ENCODE measurements at regions not wholly inside any gene's neighbourhood (a gene's known extent, or its start where the extent isn't known, plus 50 kb on each side); places are given as distances from the start of the nearest gene placed in this dataset.
A peak's percentile ranks its signal among the peaks of the same experiment; 100 is the strongest.

DNA sequence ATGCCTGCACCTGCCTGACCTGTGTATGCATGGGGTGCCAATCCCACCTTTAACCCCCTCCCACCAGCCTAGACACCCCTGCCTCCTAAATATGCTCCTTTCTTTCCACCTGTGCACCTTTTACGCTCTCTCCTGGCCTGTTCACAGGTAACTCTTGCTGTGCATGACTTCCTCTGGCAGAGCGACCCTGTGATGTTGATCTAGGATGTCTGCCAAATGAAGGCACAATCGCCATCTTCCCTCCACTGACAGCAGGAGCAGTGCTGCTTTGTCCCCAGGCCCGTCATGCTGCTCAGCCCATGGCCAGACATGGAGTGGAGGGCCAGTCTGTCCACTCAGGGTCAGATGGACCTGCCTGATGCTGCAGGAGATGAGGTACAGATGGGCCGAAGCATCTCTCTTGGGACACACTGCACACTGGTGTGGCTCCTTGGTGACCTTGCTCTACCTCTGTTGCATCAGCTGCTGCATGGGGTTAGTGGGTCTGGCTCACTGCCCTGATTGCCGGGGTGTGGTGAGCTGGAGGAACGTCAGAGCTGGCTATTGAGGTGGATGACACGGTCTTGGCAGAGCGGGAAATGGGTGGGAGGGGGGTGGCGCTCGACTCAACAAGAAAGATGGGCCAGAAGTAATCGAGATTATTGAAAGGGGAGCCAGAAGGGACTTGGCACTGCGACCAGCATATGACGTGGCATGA, 101.7 kb upstream of the PITX1 start:
- DNase-seq = no peak

DNA sequence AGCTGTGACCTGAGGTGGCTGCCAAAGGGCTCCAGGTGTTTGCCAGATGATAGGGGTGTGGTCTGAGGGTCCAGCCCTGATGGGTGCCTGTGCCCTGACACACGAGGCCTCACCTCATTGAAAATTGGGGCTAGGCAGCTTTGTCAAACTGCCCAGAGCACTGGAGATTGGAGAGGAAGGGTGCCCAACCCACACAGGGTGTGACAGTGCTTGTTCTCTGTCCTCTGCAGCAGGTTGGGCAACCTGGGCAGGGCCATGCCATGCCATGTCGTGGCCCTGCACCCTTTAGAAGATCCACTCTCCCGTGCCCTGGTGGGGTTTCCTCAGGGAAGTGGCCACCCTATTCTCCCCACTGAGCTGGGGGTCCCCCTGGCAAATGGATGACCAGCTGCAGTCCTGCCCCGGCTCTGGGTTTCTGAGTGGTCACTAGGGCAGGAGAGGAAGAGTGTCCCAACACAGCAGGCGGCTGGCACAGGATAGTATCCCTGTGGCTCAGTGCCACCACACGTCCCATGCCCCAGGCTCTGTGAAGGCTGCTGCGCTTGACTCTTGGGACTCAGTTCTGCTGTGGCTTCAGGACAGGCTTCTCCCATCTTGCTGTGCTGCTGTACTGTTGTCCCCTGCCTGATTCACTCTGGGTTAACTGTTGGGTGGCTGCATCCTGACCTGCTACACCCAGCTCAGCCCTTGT, 100.8 kb upstream of the PITX1 start:
- DNase-seq = no peak

DNA sequence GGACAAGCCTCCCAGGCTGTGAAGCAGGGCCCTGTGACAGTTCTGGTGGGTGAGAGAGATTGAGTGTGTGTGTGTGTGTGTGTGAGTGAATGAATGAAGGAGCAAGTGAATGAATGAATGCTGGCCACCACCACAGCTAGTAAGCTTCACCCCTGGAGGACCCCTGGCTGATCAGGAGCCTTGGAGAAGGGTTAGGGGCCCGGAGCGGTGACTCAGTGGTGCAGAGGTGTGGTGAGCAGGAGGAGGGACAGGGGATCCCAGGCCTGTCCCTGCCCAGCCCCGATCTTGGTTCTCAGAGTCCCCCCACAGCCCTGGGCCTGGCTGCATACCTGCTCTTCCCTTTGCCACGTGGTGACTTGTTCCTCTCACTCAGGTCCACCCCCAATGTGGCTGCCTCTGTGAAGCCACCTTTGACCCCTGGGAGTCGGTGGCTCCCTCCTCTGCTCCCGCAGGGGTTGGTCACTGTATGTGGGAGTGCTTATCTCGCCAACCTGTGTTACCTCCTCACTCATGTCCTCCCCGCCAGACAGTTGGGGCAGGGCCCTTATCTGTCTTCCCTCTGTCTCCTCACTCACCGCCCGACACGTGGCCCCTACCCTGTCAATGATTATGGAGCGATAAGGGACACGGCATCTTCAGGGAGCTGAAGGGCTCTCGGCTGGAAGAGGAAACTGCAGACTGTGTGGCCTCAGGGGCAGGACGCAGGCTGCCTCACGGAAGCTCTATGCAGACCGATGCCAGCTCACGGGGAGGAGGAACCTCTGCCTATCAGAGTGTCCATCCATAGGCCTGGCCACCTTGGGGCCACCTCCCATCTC, 99.9 kb upstream of the PITX1 start:
- DNase-seq = no peak

DNA sequence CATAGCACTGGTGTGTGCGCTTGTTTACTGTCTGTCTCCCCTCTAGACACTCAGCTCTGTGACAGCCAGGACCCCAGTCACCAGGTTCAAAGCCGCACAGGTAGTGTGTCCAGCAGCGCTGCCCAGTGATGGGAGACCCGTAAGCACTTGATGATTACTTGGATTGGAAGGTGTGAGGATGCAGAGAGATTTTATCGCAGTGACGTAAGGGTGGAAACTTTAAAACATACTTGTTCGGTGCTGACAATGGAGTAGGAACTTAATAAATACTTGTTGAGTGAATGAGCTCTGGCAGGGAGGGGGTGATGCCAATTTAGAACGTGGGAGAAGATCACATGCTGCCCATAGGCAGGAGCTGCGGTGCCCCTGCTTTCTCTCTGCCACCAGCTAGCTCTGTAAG, 99.2 kb upstream of the PITX1 start:
- no peak for DNase-seq

DNA sequence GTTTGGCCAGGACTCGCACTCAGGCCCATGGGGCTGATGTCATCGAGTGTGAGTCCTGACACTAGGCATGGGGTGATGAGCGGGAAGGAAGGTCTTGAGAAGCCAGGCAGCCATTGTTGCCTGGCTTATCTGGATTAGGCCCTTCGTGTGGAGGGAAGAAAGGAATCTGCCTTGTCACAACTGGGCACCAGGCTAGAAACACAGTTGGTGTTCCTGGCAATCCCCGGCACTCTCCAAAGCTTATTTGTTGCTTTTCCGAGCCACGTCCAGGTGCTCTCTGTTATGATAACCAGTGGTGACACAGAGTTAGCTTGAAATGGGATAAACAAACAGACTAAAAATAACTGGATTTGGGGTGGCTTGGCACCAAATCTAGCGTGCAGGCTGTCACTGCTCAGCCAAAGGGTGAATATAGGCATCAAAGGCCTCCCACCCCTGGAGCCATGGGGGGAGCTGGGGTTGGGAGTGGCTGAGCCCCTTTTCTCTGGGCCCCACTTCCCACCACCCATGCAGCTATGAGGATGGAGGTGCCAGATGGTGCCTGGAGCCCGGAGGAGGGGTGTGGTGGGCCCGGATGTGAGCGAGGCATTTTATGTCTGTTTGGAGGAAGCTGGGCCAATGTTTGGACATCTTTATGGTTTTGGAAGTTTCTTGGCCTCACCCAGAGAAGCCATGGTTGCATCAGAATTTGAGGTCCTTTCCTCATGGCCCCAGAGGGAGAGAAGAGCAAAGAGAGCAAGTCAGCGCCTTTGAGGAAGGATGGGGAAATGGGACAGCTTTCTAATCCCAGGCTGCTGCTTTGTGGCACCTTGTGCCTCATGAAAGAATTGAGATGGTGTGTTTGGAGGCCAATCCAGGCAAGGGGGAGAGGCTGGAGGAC, 98.0 kb upstream of the PITX1 start:
- no peak for DNase-seq

DNA sequence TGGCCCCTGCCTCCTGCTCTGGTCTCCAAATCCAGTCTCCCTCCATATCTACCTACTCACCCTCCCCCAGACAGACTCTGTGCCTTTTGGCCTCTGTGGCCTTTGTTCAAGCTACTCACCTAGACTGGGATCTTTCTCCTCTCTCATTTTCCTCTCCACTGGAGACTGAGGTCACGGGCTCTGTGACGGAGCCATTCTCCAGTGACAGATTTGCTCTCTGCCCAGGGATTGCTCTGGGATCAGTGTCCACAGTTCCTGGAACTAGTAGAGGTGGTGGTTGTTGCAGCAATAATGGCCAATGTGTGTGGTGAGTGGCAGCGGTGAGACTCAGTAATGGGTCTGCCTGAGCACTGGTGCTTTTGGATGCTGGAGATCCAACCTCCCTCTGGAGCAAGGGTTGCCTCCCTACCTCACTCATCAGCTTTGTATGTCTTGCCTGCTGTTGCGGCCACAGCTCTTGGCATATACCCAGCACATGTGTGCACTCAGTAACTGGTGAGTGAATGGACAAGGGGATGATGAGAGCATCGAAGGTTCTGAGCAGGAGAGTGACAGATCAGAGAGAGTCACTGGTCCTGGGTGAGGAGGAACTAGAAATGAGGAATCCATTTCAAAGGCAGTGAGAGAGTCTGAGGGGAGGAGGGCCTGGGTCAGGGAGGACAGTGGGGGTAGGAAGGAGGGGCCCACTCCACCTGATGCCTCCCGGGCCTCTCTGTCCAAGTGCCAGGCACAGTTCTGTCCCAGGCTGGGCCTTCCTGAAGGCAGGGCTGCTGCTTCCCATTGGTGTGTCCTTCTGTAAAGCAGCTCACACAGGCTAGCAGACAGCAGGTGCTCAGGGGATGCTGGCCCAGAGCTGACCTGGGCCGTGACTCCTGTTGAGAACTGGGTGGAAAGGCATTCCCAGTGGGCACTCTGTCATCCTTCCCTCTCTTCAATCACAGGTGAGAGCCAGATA, 96.5 kb upstream of the PITX1 start:
- DNase-seq = no peak

DNA sequence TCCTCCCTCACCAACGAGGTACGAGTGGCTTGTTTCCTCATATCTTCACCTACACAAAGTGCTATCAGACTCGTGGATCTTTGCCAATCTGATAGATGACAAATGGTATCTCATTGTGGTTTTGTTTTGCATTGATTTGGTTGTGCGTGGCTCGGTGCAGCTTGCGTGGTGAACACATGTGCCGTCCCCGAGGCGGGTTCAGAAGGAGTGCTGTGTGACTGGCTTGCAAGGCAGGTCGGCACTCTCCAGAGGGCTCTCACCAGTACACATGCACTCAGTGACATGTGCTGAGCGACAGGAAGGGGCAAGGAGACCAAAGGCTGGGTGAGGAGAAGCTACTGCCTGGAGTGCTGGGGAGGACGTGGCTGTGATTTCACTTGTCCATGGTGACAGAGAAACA, 95.3 kb upstream of the PITX1 start:
- no peak for DNase-seq

DNA sequence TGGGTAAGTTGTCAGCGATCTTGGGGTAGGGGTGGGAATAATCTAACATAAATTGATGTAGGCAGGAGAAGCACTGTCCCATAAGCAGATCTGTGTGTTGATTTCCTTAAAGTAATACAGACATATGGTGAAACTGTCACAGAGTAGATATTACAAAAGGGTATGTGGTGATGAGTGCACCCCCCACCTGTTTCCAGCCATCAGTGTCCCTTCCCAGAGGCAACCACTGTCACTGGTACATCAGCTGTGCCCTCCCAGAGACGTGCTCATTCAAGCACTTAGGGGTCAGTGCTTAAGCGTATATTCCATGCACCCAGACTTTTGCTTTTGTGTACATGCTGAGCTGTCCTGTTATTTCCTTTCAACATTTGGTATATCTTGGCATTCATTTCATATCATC, 94.3 kb upstream of the PITX1 start:
- DNase-seq = no peak

DNA sequence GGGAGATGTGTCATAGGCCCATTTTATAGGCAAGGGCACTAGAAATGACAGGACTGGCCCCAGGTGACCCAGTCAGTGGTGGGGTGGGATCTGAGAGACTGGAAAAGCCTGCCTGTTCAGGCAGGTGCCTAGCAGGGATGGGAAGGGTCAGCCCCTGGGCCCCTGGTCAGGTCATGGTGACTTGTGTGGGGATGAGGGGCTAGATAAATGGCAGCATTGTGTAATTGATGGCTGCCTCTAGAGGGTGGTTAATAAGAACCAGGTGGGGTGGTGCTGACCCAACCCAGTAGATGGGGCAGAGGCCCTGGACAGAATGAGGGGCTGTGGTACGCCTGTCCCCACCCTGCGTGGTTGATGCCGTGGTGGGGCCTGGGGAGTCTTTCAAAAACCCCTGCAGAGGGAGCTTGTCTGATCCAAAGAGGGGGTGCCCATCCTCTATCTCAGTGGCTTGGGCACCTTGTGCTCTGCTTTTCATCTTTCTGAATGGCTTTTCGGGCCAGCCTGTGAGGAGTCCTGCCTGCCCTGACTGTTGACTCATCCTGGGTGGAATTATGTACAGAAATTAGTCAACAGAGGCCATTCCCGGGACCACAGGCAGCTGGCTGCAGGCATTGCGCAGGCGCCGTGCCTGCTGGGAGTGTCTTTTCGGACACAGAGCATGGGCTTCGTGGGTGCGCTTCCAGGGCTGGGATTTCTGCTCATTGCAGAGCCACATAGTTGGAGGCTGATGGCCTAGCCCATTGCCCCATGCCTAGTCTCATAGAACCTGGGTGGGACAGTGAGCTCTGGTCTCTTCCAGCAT, 93.6 kb upstream of the PITX1 start:
- DNase-seq = no peak

DNA sequence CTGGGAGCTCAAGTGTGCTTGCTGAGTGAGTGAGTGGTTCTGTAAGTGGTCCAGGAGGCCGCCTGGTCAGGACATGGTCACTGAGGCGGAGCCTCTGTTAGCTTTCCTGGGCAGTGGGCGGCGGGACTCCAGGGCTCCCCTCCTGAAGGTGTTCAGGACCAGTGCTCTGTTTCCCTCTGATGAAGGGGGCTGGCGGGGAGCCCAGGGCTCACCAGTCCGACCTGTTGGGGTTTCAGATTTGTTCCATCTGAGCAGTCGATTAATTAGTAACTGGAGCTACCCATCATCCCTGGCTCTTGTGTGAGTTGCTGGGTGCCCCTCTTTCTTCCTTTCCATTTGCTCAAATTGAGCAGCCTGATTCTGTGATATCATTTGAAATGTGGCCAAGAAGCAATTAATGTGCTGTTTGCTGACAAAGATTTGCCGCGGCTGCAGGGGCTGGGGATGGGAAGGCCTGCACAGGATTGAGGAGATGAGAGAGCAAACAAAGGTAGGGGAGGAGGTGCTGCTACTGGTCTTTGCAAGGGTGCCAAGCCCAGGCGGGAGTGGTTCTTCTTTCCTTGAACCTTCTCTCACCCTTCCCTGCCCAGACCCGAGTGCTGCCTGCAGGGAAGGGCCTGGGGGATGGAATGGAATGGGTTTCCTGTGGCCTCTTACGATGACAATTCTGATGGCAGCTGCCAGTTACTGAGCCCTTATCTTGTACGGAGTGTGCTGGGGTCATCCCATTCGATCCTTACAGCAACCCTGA, 92.8 kb upstream of the PITX1 start:
- no peak for DNase-seq

DNA sequence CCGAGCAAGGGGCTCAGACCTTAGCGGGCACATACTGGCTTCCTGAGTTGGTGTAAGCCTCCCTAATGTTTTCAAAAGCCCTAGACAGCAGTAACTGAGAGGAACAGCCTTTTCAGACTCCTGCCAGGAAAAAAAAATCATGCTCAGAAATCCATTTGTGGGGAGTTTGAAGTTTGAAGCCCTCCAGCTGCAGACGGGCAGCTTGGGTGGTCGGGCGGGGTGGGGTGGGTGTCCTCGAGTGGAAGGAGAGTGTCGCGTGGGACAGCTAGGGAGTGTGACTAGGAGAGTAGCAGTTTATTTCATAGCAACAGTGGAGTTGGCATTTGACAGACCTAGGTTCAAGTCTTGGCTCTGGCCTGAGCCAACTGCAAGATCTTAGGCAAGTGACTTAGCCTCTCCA, 90.7 kb upstream of the PITX1 start:
- no peak for DNase-seq

DNA sequence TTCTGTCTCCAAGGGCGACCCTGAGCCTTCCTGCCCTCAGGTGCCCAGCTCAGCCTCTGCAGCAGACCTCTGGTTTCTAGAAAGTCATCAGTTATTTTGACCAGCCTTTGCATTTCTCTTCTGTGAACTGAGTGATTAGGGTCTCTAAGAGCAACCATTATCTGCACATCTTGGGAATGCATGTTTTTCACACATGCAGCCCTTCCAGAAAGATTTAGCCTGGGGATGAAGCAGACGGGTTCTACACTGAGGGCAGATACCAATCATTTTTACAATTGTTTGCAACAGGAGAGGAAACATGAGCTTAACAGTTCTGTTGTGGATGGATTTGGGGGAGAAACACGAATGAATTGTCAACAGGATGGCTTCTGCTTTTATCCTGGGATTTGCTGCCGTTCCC, 90.1 kb upstream of the PITX1 start:
- no peak for DNase-seq

DNA sequence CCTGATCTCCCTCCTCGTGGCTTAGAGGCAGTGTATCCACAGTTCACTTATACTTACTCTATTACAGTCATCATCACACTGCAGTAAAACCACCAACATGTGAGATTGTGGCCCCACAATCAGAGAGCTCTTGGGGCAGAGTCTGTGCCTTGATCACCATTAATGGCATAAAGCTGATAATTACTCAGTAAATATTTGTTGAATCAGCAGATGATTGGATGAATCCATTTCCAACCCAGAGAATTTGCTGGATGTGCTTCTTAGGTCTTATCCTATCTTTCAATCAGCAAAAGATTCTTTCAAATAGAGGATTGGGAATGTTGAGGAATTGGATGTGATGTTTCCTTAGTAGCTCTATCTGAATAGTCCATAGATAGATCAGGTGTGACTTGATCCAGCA, 88.8 kb upstream of the PITX1 start:
- no peak for DNase-seq

DNA sequence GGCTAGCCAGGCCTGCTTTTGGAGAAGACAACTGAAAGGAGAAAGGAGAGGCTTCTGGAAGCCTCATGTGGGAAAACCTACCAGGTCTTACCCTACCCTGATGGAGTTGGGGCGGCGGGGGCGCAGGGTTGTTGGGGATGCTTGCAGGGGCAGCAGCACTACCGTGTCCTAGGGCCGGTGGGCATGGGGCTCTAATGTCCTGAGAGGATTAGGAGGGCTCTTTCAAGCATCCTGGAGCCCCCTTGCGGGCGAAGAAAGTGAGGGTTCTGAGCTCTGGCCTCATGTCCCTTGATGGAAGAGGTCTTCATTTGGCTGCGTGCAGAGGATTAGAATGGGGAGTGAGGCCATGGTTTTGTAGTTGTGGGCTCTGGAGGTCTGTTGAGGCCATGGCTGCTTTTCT, 86.9 kb upstream of the PITX1 start:
- no peak for DNase-seq

DNA sequence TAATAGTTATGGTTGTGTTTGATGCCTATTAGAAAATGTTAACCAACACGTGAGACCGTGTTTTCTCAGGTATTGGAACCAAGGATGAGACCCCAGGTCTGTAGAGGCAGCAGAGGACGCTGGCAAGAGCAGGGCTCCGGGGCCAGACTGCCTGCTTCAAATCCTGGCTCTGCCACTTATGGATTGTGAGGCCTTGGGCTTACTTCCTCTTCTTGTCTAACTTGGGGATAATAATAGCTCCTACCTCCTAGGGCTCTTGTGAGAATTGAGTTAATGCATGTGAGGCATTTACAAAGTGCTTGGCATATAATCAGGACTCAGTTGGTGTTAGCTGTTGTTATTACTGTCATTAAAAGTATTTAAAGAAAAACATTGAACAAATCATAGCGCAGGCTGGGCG, 85.5 kb upstream of the PITX1 start:
- DNase-seq = no peak

DNA sequence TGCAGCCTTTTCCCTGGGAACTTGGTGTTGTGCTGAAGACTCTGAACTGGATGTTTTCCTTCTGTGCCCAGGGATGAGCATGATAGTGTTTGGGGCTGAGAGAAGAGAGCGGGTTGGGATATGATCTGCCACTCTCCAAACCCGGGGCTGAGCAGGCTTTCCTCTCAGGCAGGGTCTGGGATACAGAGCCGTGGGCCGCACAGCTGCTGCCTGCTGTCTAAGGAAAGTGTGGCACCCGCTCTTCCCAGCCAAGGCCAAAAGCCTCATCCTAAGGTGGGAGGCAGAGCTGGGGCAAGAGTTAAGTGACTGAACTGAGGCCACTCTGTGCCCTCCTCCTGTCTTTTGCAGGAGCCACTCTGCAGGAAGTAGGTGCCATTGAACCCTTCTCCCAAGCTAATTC, 83.6 kb upstream of the PITX1 start:
- no peak for DNase-seq

DNA sequence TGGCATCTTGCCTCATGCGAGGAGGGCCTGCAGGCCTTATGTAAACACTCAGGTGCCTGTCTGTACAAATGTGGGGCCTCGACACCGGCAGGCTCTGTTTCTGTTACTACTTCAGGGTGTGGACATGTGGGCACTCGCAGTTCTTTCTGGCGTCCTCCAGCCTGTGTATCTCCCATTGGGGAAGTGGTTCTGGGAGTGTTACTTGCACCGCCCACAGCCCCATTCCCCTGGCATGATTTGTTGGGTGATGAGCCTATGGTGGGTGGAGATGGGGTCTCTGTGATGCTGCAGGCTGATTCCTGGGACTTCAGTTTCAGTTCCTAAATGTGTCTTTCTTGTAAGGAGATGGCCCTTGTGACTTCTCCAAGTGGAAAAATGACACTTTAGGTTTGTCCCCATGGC, 82.1 kb upstream of the PITX1 start:
- DNase-seq = peak; percentile 26 to 32

DNA sequence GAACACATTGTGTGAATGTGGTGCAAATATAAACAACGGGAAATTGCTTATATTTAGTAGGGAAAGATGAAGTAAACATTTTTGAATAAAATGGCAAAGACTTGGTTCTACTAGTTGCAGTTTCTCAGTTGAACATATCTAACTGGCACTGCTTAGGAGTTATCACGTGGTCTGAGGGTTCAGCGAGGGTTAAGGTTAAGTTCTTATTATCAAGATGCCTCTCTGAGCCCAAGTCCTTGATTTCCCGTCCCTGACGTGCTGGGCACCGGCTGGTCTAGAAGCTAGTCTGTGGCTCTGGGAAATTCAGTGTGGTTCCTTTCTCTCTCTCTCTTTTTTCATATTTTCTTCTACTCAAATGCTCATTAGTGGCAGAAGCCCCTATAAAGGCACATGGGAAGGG, 81.6 kb upstream of the PITX1 start:
- DNase-seq = no peak

DNA sequence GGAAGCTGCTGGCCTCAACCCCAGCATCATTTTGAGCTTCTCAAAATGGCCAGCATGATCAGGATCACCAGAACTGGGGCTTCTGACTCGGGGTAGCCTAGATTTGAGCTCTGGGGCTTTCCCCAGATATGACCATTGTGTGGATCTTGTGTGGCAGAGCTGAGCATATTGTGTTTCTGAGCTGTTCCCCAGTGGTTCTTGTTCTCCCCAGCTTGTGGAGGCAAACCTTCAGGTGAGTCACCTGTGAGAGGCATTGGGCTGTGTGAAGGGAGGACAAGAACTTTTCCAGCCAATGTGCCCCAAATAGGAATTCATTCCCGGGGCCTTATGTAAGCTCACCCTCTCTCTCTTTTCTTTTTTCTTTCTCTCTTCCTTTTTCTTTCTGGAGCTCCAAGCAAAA, 80.7 kb upstream of the PITX1 start:
- no peak for DNase-seq
